ENCODE measurements at regions not wholly inside any gene's neighbourhood (a gene's known extent, or its start where the extent isn't known, plus 50 kb on each side); places are given as distances from the start of the nearest gene placed in this dataset.
"Not testable (repeated sequence)": the region's sequence is repeated elsewhere in the genome, so short reads cannot be mapped to it uniquely, and the experiment has no call there.

- DNase-seq (ENCODE audit: low spot score), result no peak
These were observed 112.2 kb upstream of the LRRN1 start for GRCh38 chr3:3686907-3687648.

GRCh38 chr3:3685721-3686120 lies 113.5 kb upstream of the LRRN1 start:
- DNase-seq (ENCODE audit: low spot score), result no peak

- peak; percentile 54 for DNase-seq (ENCODE audit: low spot score)
These were observed 116.0 kb upstream of the LRRN1 start for GRCh38 chr3:3683261-3683660.

GRCh38 chr3:3675801-3676200 lies 123.4 kb upstream of the LRRN1 start:
- DNase-seq (ENCODE audit: low spot score), result no peak

GRCh38 chr3:3675186-3675585 lies 124.0 kb upstream of the LRRN1 start:
- no peak for DNase-seq (ENCODE audit: low spot score)

- peak; percentile 26 for DNase-seq (ENCODE audit: low spot score)
These were observed 132.6 kb upstream of the LRRN1 start for GRCh38 chr3:3666664-3667063.

- DNase-seq (ENCODE audit: low spot score), result no peak
These were observed 133.1 kb upstream of the LRRN1 start for GRCh38 chr3:3665961-3666640.

- peak; percentile 81 for DNase-seq (ENCODE audit: low spot score)
These were observed 133.7 kb upstream of the LRRN1 start for GRCh38 chr3:3665546-3665945.

GRCh38 chr3:3664935-3665334 lies 134.3 kb upstream of the LRRN1 start:
- DNase-seq (ENCODE audit: low spot score), result peak; percentile 80

- DNase-seq (ENCODE audit: low spot score), result no peak
These were observed 136.6 kb upstream of the LRRN1 start for GRCh38 chr3:3662610-3663009.

- DNase-seq (ENCODE audit: low spot score), result no peak
These were observed 144.3 kb upstream of the LRRN1 start for GRCh38 chr3:3654916-3655315.

GRCh38 chr3:3648988-3649679 lies 150.1 kb upstream of the LRRN1 start:
- peak; percentile 54 for DNase-seq (ENCODE audit: low spot score)

GRCh38 chr3:3646934-3647333 lies 152.3 kb upstream of the LRRN1 start:
- no peak for DNase-seq (ENCODE audit: low spot score)

- not testable (repeated sequence) for DNase-seq (ENCODE audit: low spot score)
These were observed 153.0 kb upstream of the LRRN1 start for GRCh38 chr3:3646103-3646844.

- DNase-seq (ENCODE audit: low spot score), result no peak
These were observed 157.3 kb upstream of the LRRN1 start for GRCh38 chr3:3641877-3642455.

- no peak for DNase-seq (ENCODE audit: low spot score)
These were observed 160.2 kb upstream of the LRRN1 start for GRCh38 chr3:3639078-3639477.

- DNase-seq (ENCODE audit: low spot score), result no peak
These were observed 162.4 kb upstream of the LRRN1 start for GRCh38 chr3:3636815-3637214.

- DNase-seq (ENCODE audit: low spot score), result no peak
These were observed 164.1 kb upstream of the LRRN1 start for GRCh38 chr3:3635109-3635508.

- no peak for DNase-seq (ENCODE audit: low spot score)
These were observed 164.9 kb upstream of the LRRN1 start for GRCh38 chr3:3634326-3634725.

GRCh38 chr3:3633761-3634160 lies 165.5 kb upstream of the LRRN1 start:
- peak; percentile 16 for DNase-seq (ENCODE audit: low spot score)

- no peak for DNase-seq (ENCODE audit: low spot score)
These were observed 166.8 kb upstream of the LRRN1 start for GRCh38 chr3:3632449-3632848.

GRCh38 chr3:3631114-3631513 lies 168.1 kb upstream of the LRRN1 start:
- no peak for DNase-seq (ENCODE audit: low spot score)

Measured in kidney tubule cell (primary cell).